Endodermal cell (in vitro differentiated cells): ENCODE measurements at regions not wholly inside any gene's neighbourhood (a gene's known extent, or its start where the extent isn't known, plus 50 kb on each side); places are given as distances from the start of the nearest gene placed in this dataset.

ENCODE experiments used
- DNase-seq: peaks from one replicate; pipeline ENCODE4 v3.0.0-alpha.2; 2017
- H3K27ac ChIP-seq: 2 replicates; pipeline ENCODE4 v1.5.1; 2013; ENCODE audit warnings: mild to moderate bottlenecking, low read depth, low read length, moderate library complexity
- H3K27me3 ChIP-seq: 2 replicates; pipeline ENCODE4 v1.6.1; 2013; ENCODE audit warnings: mild to moderate bottlenecking, low read length, moderate library complexity; ENCODE audit not compliant: insufficient read depth, control insufficient read depth, poor library complexity, severe bottlenecking
- H3K36me3 ChIP-seq: 2 replicates; pipeline ENCODE4 v1.7.0; 2013; ENCODE audit warnings: mild to moderate bottlenecking, low read length, moderate library complexity; ENCODE audit not compliant: control insufficient read depth, insufficient read depth
- H3K4me1 ChIP-seq: one replicate; pipeline ENCODE4 v1.7.0; 2013; ENCODE audit warnings: low read length; ENCODE audit not compliant: control insufficient read depth, insufficient read depth
- H3K4me3 ChIP-seq: 2 replicates; pipeline ENCODE4 v1.5.1; 2013; ENCODE audit warnings: mild to moderate bottlenecking, low read length, moderate library complexity
- H3K9ac ChIP-seq: 2 replicates; pipeline ENCODE4 v1.6.1; 2013; ENCODE audit warnings: mild to moderate bottlenecking, low read length, moderate library complexity; ENCODE audit not compliant: poor library complexity, severe bottlenecking; ENCODE audit errors: extremely low read depth
- H3K9me3 ChIP-seq: 2 replicates; pipeline ENCODE4 v1.6.1; 2013; ENCODE audit warnings: mild to moderate bottlenecking, low read length, moderate library complexity; ENCODE audit not compliant: control insufficient read depth
- H3K27ac Mint-ChIP-seq: 2 replicates; pipeline ENCODE4 v1.8.0; 2020; ENCODE audit warnings: mixed read lengths
- H3K27me3 Mint-ChIP-seq: 2 replicates; pipeline ENCODE4 v1.8.0; 2021; ENCODE audit warnings: mild to moderate bottlenecking, mixed read lengths; ENCODE audit not compliant: insufficient read depth
- H3K36me3 Mint-ChIP-seq: 2 replicates; pipeline ENCODE4 v1.8.0; 2020; ENCODE audit warnings: low read depth, mixed read lengths
- H3K4me1 Mint-ChIP-seq: 2 replicates; pipeline ENCODE4 v1.8.0; 2020; ENCODE audit warnings: mixed read lengths
- H3K4me3 Mint-ChIP-seq: 2 replicates; pipeline ENCODE4 v1.8.0; 2020; ENCODE audit warnings: mild to moderate bottlenecking, moderate library complexity, mixed read lengths
- H3K9me3 Mint-ChIP-seq: 2 replicates; pipeline ENCODE4 v1.8.0; 2020; ENCODE audit warnings: mild to moderate bottlenecking, mixed read lengths
- WGBS, 2 experiments: methylation state at CpG; one replicate each; pipeline versions ENCODE4 v1.1.5 to v1.1.7; 2013; ENCODE audit warnings: missing lambda C conversion rate in 2 of 2, mixed read lengths in 1 of 2; ENCODE audit not compliant: insufficient coverage in 1 of 2, insufficient read length in 1 of 2; 5-methylcytosine and 5-hydroxymethylcytosine counted together
- TF ChIP-seq, protein P1 (sequence below): fragments of 200-600 bp; sonication (generic); conservative IDR thresholded peaks from 2 replicates; pipeline ENCODE4 v1.5.0; 2021; ENCODE audit warnings: antibody characterized with exemption, mild to moderate bottlenecking

DNA sequence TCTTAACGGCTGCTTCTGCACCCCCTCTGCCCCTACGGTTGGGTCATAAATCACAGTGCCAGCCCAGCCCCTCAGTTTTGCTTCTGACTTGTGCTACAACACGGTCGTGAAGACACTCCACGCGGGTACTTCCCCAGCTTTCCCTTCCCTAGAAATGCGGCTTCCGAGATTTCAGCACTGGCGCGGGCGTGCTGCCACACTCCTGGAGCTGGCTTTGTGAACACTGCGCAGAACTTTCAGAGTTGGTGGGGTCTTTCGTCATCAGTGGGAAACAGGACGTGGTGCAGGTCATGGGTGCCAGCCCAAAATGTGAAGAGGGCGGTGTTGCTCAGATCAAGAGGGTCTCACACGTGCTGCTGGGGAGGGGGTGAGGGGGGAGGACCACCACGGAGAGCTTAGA, 733.0 kb upstream of the SALL3 start:
- H3K4me3 Mint-ChIP-seq: no peak overlapping the region
- DNase-seq: no peak
- H3K36me3 ChIP-seq: no peaks in the 10 kb centered on the region
- H3K27ac Mint-ChIP-seq: no peak overlapping the region
- TF ChIP-seq, protein P1, sequence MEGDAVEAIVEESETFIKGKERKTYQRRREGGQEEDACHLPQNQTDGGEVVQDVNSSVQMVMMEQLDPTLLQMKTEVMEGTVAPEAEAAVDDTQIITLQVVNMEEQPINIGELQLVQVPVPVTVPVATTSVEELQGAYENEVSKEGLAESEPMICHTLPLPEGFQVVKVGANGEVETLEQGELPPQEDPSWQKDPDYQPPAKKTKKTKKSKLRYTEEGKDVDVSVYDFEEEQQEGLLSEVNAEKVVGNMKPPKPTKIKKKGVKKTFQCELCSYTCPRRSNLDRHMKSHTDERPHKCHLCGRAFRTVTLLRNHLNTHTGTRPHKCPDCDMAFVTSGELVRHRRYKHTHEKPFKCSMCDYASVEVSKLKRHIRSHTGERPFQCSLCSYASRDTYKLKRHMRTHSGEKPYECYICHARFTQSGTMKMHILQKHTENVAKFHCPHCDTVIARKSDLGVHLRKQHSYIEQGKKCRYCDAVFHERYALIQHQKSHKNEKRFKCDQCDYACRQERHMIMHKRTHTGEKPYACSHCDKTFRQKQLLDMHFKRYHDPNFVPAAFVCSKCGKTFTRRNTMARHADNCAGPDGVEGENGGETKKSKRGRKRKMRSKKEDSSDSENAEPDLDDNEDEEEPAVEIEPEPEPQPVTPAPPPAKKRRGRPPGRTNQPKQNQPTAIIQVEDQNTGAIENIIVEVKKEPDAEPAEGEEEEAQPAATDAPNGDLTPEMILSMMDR: no peak
- WGBS, 2 experiments: 87 to 89% methylated on average over 13 to 17 of the region's 17 CpGs
- H3K9me3 Mint-ChIP-seq: no peaks in the 10 kb centered on the region
- no peaks in the 10 kb centered on the region for H3K36me3 Mint-ChIP-seq
- peaks cover 6% of the 10 kb centered on the region for H3K4me1 Mint-ChIP-seq
- no peak overlapping the region for H3K27ac ChIP-seq
- H3K4me3 ChIP-seq: no peak overlapping the region
- no peaks in the 10 kb centered on the region for H3K9me3 ChIP-seq
- H3K9ac ChIP-seq: no peak overlapping the region
- no peaks in the 10 kb centered on the region for H3K4me1 ChIP-seq
- H3K27me3 ChIP-seq: no peaks in the 10 kb centered on the region
- H3K27me3 Mint-ChIP-seq: no peaks in the 10 kb centered on the region

- Histone ChIP-seq H3K4me3 (no peak overlapping the region), H3K9ac (no peak overlapping the region)
These were observed 731.9 kb upstream of the SALL3 start for GRCh38 chr18:78247615-78248289.

DNA sequence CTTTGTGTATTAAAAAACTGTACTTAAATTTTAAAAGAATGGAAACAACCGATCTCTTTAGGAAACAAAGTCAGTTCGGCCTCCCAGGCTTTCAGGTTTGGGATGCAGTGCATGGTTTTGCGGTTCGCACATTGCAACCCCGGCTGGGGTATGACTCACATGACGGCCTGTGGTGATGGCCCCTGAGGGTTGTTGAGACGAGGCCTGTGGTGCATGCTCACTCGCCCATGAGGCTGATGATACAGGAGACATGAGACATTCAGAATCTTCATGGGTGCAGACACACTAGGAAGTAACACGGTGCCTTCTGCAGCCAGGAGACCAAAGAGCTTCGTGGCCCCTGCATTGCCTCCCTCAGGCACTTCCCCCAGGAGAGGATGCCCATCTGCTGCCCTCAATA, 724.6 kb upstream of the SALL3 start:
- Mint-ChIP-seq H3K36me3 (no peaks in the 10 kb centered on the region), H3K4me3 (no peak overlapping the region), H3K27me3 (no peaks in the 10 kb centered on the region), H3K27ac (no peak overlapping the region), H3K9me3 (no peaks in the 10 kb centered on the region), H3K4me1 (no peaks in the 10 kb centered on the region)
- TF ChIP-seq, protein P1: no peak
- Histone ChIP-seq H3K9me3 (no peaks in the 10 kb centered on the region), H3K9ac (no peak overlapping the region), H3K4me1 (no peaks in the 10 kb centered on the region), H3K36me3 (no peaks in the 10 kb centered on the region), H3K4me3 (no peak overlapping the region), H3K27me3 (no peaks in the 10 kb centered on the region), H3K27ac (no peak overlapping the region)
- 91 to 97% methylated on average over 9 to 10 of the region's 10 CpGs for WGBS, 2 experiments
- no peak for DNase-seq

More at GRCh38 chr18:78247615-78248289, 731.9 kb upstream of the SALL3 start:
- Mint-ChIP-seq H3K27ac (no peak overlapping the region), H3K27me3 (no peaks in the 10 kb centered on the region), H3K9me3 (no peaks in the 10 kb centered on the region), H3K4me1 (peaks cover 2% of the 10 kb centered on the region), H3K4me3 (no peak overlapping the region), H3K36me3 (no peaks in the 10 kb centered on the region)
- Histone ChIP-seq H3K36me3 (no peaks in the 10 kb centered on the region), H3K27ac (no peak overlapping the region), H3K9me3 (no peaks in the 10 kb centered on the region), H3K4me1 (no peaks in the 10 kb centered on the region), H3K27me3 (no peaks in the 10 kb centered on the region)
- 96 to 97% methylated on average over 11 to 14 of the region's 14 CpGs for WGBS, 2 experiments
- DNase-seq: no peak
- TF ChIP-seq, protein P1: no peak
